NCI-H526 (cell line): ENCODE measurements at regions not wholly inside any gene's neighbourhood (a gene's known extent, or its start where the extent isn't known, plus 50 kb on each side); places are given as distances from the start of the nearest gene placed in this dataset.

Experiments used
- DNase-seq, 2 experiments: peaks; one replicate each; lab custom pipeline; 2025; lab: John Stamatoyannopoulos, UW

GRCh38 chr11:110027627-110028371 is 65.4 kb upstream of the ZC3H12C start:
- DNase-seq, result no peak

- DNase-seq, result no peak
Measured at GRCh38 chr11:110028921-110029320, 64.3 kb upstream of the ZC3H12C start.

DNA sequence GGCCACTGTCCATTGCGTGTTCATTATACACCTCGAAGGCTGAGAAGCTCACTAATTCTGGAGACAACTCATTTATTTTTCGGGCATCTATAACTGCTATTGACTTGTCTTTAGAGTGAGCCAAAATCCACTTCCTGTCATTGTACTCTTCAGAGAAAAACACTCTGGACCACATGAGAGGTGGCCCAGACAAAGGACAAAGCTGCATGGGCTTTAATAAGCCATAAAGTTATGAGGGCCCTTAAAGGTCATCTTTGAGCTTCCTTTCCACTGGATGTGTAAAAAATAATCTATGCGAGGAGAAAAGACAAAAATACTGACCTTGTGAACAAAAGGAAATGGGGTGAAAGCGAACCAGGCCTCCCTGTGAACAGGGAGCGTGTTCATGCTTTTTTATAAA is 63.5 kb upstream of the ZC3H12C start:
- DNase-seq, result no peak

DNA sequence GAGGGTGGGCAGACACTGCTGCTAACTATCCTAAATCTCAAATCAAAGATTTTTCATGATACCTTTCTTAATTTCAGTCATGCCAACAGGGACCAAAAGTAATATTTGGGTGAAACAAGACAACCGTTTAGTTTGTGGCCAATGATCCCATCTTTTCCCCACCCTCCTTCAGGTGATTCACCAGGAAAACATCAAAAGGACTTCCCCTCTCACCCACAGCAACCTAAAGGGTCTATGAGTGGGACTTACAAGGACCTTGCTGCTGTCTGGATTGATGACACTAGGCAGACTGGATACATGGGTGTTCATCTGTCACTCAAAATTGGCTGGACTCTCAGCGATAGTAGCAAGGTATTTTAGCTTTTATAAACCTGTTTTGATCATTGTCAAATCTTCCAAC is 62.0 kb upstream of the ZC3H12C start:
- no peak for DNase-seq

- no peak for DNase-seq
Measured at GRCh38 chr11:110032259-110032658, 60.9 kb upstream of the ZC3H12C start.

GRCh38 chr11:110032957-110033570 is 60.1 kb upstream of the ZC3H12C start:
- DNase-seq, result no peak

GRCh38 chr11:110034806-110035205 is 58.4 kb upstream of the ZC3H12C start:
- no peak for DNase-seq

- no peak for DNase-seq
Measured at GRCh38 chr11:110035357-110035756, 57.8 kb upstream of the ZC3H12C start.

GRCh38 chr11:110038201-110038600 is 55.0 kb upstream of the ZC3H12C start:
- no peak for DNase-seq
